K562 (cell line): ENCODE measurements at regions not wholly inside any gene's neighbourhood (a gene's known extent, or its start where the extent isn't known, plus 50 kb on each side); places are given as distances from the start of the nearest gene placed in this dataset.

Experiments used
- ATAC-seq: fragments of 200-7000 bp; cut with Tn5 transposase; 3 replicates; pipeline ENCODE4 v1.9.1; 2020; ENCODE audit warnings: moderate library complexity
- BruUV-seq: library from RNA; stranded (reverse); fragments of 400-500 nt; replicated peaks from 2 replicates; lab custom pipeline; 2021; lab: Mats Ljungman, UMichigan
- CTCF ChIA-PET: fragments of 300-600 bp; formaldehyde crosslinking; extraction: SDS; loops from one replicate; lab custom pipeline; 2021; ENCODE audit warnings: low intra/inter-chr PET ratio; lab: Yijun Ruan, JAX
- POLR2A ChIA-PET: fragments of 300-600, 350-650 bp; sonication (Branson Sonifier 250); formaldehyde crosslinking; extraction: SDS; loops from one replicate; lab custom pipeline; 2021; ENCODE audit warnings: antibody characterized with exemption, inconsistent platforms; lab: Yijun Ruan, JAX
- DNase-seq, 4 experiments: peaks; one replicate each; pipeline versions ENCODE4 v3.0.0 to v3.0.0-alpha.2; 2011 to 2018; ENCODE audit warnings: low spot score in 3 of 4, mixed read lengths in 3 of 4; ENCODE audit errors: extremely low read depth in 1 of 4
- FAIRE-seq: peaks from 2 replicates; lab custom pipeline; 2011; peaks lifted over from hg19 to GRCh38; lab: Jason Lieb, UNC
- H2AFZ ChIP-seq: 2 replicates; pipeline ENCODE4 v1.6.0; 2011; ENCODE audit warnings: low read depth, low read length, control low read depth, inconsistent platforms
- H3K27ac ChIP-seq: fragments of 200-600 bp; 3 replicates; pipeline ENCODE4 v1.8.0; 2011; ENCODE audit warnings: low read depth, mild to moderate bottlenecking, control low read depth, inconsistent platforms, low read length, moderate library complexity, mixed read lengths; ENCODE audit errors: extremely low read depth
- H3K27me3 ChIP-seq, 2 experiments: fragments of 300-600 bp in 1 of 2; 2 replicates in 1 of 2; 3 replicates in 1 of 2; pipeline versions ENCODE4 v1.6.0 to v1.8.0; 2011; ENCODE audit warnings: inconsistent platforms in 2 of 2, low read length in 2 of 2, mild to moderate bottlenecking in 1 of 2, mixed read lengths in 1 of 2, moderate library complexity in 1 of 2; ENCODE audit not compliant: control insufficient read depth in 2 of 2, insufficient read depth in 2 of 2
- H3K36me3 ChIP-seq: fragments of 300-600 bp; 3 replicates; pipeline ENCODE4 v1.8.0; 2011; ENCODE audit warnings: mild to moderate bottlenecking, low read length, inconsistent platforms; ENCODE audit not compliant: control insufficient read depth, insufficient read depth
- H3K4me1 ChIP-seq, 2 experiments: fragments of 200-600 bp in 1 of 2; replicated peaks in 1 of 2; 2 replicates in 1 of 2; 3 replicates in 1 of 2; pipeline versions ENCODE4 v1.5.1 to v1.8.0; 2011; ENCODE audit warnings: inconsistent platforms in 2 of 2, low read length in 2 of 2, mild to moderate bottlenecking in 1 of 2, mixed read lengths in 1 of 2, moderate library complexity in 1 of 2; ENCODE audit not compliant: control insufficient read depth in 2 of 2, insufficient read depth in 2 of 2
- H3K4me2 ChIP-seq: 2 replicates; pipeline ENCODE4 v1.6.1; 2011; ENCODE audit warnings: low read length, control low read depth, inconsistent platforms, mixed read lengths; ENCODE audit not compliant: insufficient read depth
- H3K4me3 ChIP-seq: fragments of 200-600 bp; sonication (generic), shearing (Covaris generic); 2 replicates; pipeline ENCODE4 v1.5.1; 2016; ENCODE audit warnings: control low read depth, inconsistent platforms
- H3K79me2 ChIP-seq: fragments of 200-600 bp; 3 replicates; pipeline ENCODE4 v1.8.0; 2011; ENCODE audit warnings: low read length, inconsistent platforms; ENCODE audit not compliant: control insufficient read depth, insufficient read depth
- H3K9ac ChIP-seq, 2 experiments: 2 replicates each; pipeline versions ENCODE4 v1.6.0 to v1.6.1; 2011; ENCODE audit warnings: low read depth in 2 of 2, low read length in 2 of 2, control low read depth in 1 of 2, inconsistent platforms in 1 of 2, mild to moderate bottlenecking in 1 of 2, mixed read lengths in 1 of 2; ENCODE audit not compliant: insufficient read depth in 1 of 2
- H3K9me1 ChIP-seq: one replicate; pipeline ENCODE4 v1.6.0; 2011; ENCODE audit warnings: inconsistent platforms, mild to moderate bottlenecking, low read length, moderate library complexity; ENCODE audit not compliant: control insufficient read depth, insufficient read depth
- H3K9me3 ChIP-seq: replicated peaks from 2 replicates; pipeline ENCODE4 v1.5.1; 2011; ENCODE audit warnings: low read depth, low read length, inconsistent platforms; ENCODE audit not compliant: control insufficient read depth, insufficient read depth
- H4K20me1 ChIP-seq: replicated peaks from 2 replicates; pipeline ENCODE4 v1.6.1; 2011; ENCODE audit warnings: low read length, inconsistent platforms, mixed read lengths; ENCODE audit not compliant: control insufficient read depth, insufficient read depth
- CHD4 ChIP-seq: fragments of 200-600 bp; sonication (generic); IDR thresholded peaks from 3 replicates; pipeline ENCODE4 v1.6.1; 2012; ENCODE audit warnings: low read depth, mild to moderate bottlenecking, mixed read lengths, low read length, inconsistent platforms; ENCODE audit not compliant: insufficient read depth, insufficient replicate concordance, poor library complexity, severe bottlenecking
- CREM ChIP-seq: IDR thresholded peaks from 2 replicates; pipeline ENCODE4 v1.6.1; 2014; ENCODE audit warnings: antibody characterized with exemption, low read depth
- DDX20 ChIP-seq: fragments of 450-650 bp; IDR thresholded peaks from 2 replicates; pipeline ENCODE4 v1.6.1; 2016; ENCODE audit warnings: missing genetic modification characterization, low read depth, mild to moderate bottlenecking, missing compliant biosample characterization, moderate library complexity
- HNRNPLL ChIP-seq: fragments of 200-400 bp; formaldehyde crosslinking; IDR thresholded peaks from 2 replicates; pipeline ENCODE4 v1.6.1; 2017; ENCODE audit warnings: low read length, low read depth, mild to moderate bottlenecking; ENCODE audit not compliant: poor library complexity, severe bottlenecking
- MAFG ChIP-seq: fragments of 450-650 bp; conservative IDR thresholded peaks from 2 replicates; pipeline ENCODE4 v1.6.1; 2016; ENCODE audit warnings: missing genetic modification characterization, missing compliant biosample characterization
- MTA2 ChIP-seq: fragments of 450-650 bp; IDR thresholded peaks from 2 replicates; pipeline ENCODE4 v1.6.1; 2016; ENCODE audit warnings: low read depth
- STAG1 ChIP-seq: sonication (generic); formaldehyde crosslinking; IDR thresholded peaks from 2 replicates; pipeline ENCODE4 v1.5.0; 2020; ENCODE audit warnings: missing genetic modification reagents, borderline replicate concordance
- ZNF197 ChIP-seq: fragments of 200-800 bp; sonication (Bioruptor generic); IDR thresholded peaks from 2 replicates; pipeline ENCODE4 v1.6.1; 2016; ENCODE audit warnings: low read depth, missing genetic modification characterization, missing compliant biosample characterization
- ZNF551 ChIP-seq: fragments of 250-450 bp; sonication (Bioruptor Pico); IDR thresholded peaks from 2 replicates; pipeline ENCODE4 v1.5.0; 2021; ENCODE audit warnings: mild to moderate bottlenecking, moderate library complexity
- WGBS: fragments of 100-300 bp; shearing (Covaris generic); methylation state at CpG from one replicate; pipeline ENCODE4 v1.1.6; 2016; ENCODE audit warnings: low coverage, mixed read lengths; ENCODE audit not compliant: insufficient coverage; ENCODE audit errors: missing lambda C conversion rate; 5-methylcytosine and 5-hydroxymethylcytosine counted together
- in situ Hi-C: fragments of 300-500 bp; cut with MboI; formaldehyde crosslinking; loops from 4 replicates; pipeline ENCODE4 v1.15.0; 2018; ENCODE audit warnings: inconsistent platforms, mixed read lengths
- intact Hi-C: fragments of 100-400 bp; cut with micrococcal nuclease; formaldehyde crosslinking; loops from 2 replicates; pipeline ENCODE4 v1.14.2; 2022
- TF ChIP-seq, protein P1 (sequence below): fragments of 250-450 bp; sonication (Bioruptor Pico); IDR thresholded peaks from 2 replicates; pipeline ENCODE4 v1.8.0; 2021; ENCODE audit warnings: moderate library complexity, mild to moderate bottlenecking, inconsistent platforms

GRCh38 chr12:105832806-105833205 is 305.9 kb downstream of the NUAK1 start:
- Histone ChIP-seq H3K79me2 (no peaks in the 10 kb centered on the region), H3K4me2 (no peak overlapping the region), H3K27me3 (no peaks in the 10 kb centered on the region), H3K9ac (no peak overlapping the region), H3K9me3 (no peaks in the 10 kb centered on the region), H3K4me1 (peaks cover 0 to 6% of the 10 kb centered on the region in 2 experiments; a peak in 2 of 5 replicates), H3K9me1 (no peaks in the 10 kb centered on the region), H4K20me1 (no peaks in the 10 kb centered on the region), H2AFZ (no peak overlapping the region), H3K27ac (no peak overlapping the region), H3K4me3 (no peak overlapping the region), H3K36me3 (no peaks in the 10 kb centered on the region)
- TF ChIP-seq MAFG (no peak), DDX20 (tag) (no peak), MTA2 (no peak), CHD4 (no peak)
- FAIRE-seq, result no peak
- intact Hi-C loops (no loop called here), in situ Hi-C loops (no loop called here)
- no peak for DNase-seq
- ChIA-PET CTCF (no interaction called here), POLR2A (no interaction called here)
- 8% methylated on average over 4 of the region's 4 CpGs for WGBS
- no peak for ATAC-seq
- no TSS peak for BruUV-seq

GRCh38 chr12:105834496-105834895 is 304.3 kb downstream of the NUAK1 start:
- CTCF ChIA-PET, result no interaction called here
- FAIRE-seq, result no peak
- TF ChIP-seq STAG1 (CRISPR knock-in tag) (no peak), CREM (no peak), ZNF551 (no peak), HNRNPLL (no peak), ZNF197 (no peak)
- TF ChIP-seq, protein P1, sequence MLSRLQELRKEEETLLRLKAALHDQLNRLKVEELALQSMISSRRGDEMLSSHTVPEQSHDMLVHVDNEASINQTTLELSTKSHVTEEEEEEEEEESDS (CRISPR knock-in tag), result no peak

More at GRCh38 chr12:105834496-105834895, 304.3 kb downstream of the NUAK1 start:
- 4% methylated on average over 2 of the region's 2 CpGs for WGBS
- Histone ChIP-seq H3K4me1 (peaks cover 0 to 6% of the 10 kb centered on the region in 2 experiments; a peak in 2 of 5 replicates), H3K9me1 (no peaks in the 10 kb centered on the region), H2AFZ (no peak overlapping the region), H3K4me3 (no peak overlapping the region), H3K9ac (no peak overlapping the region), H3K27ac (no peak overlapping the region), H3K9me3 (no peaks in the 10 kb centered on the region), H3K36me3 (no peaks in the 10 kb centered on the region), H3K27me3 (no peaks in the 10 kb centered on the region; a peak in 1 of 5 replicates), H4K20me1 (no peaks in the 10 kb centered on the region), H3K79me2 (no peaks in the 10 kb centered on the region), H3K4me2 (no peak overlapping the region)
- POLR2A ChIA-PET, result no interaction called here
- no peak for DNase-seq
- BruUV-seq, result no TSS peak
- in situ Hi-C loops, result no loop called here
- no peak for ATAC-seq
- intact Hi-C loops, result no loop called here
